Spinal cord (tissue), 9 donors: ENCODE measurements at regions not wholly inside any gene's neighbourhood (a gene's known extent, or its start where the extent isn't known, plus 50 kb on each side); places are given as distances from the start of the nearest gene placed in this dataset.

Source experiments
- DNase-seq, 6 donors: peaks; one replicate each; pipeline versions ENCODE4 v3.0.0 to v3.0.0-alpha.2; 2013 to 2015; ENCODE audit warnings: low spot score in 6 of 6, low read depth in 4 of 6
- H3K27ac ChIP-seq: one replicate; pipeline ENCODE4 v1.5.1; 2013; ENCODE audit warnings: low read depth, low read length, control low read depth
- H3K27me3 ChIP-seq: one replicate; pipeline ENCODE4 v1.6.1; 2013; ENCODE audit warnings: low read length; ENCODE audit not compliant: control insufficient read depth, insufficient read depth
- H3K36me3 ChIP-seq: one replicate; pipeline ENCODE4 v1.6.1; 2013; ENCODE audit warnings: low read length; ENCODE audit not compliant: control insufficient read depth, insufficient read depth
- H3K4me1 ChIP-seq: one replicate; pipeline ENCODE4 v1.6.1; 2013; ENCODE audit warnings: low read length; ENCODE audit not compliant: control insufficient read depth, insufficient read depth
- H3K4me3 ChIP-seq: one replicate; pipeline ENCODE4 v1.5.1; 2013; ENCODE audit warnings: low read depth, low read length, control low read depth
- H3K9me3 ChIP-seq: one replicate; pipeline ENCODE4 v1.6.1; 2013; ENCODE audit warnings: low read length; ENCODE audit not compliant: control insufficient read depth, insufficient read depth
- WGBS: methylation state at CpG from one replicate; pipeline ENCODE4 v1.1.5; 2013; ENCODE audit warnings: missing lambda C conversion rate; ENCODE audit not compliant: insufficient coverage; 5-methylcytosine and 5-hydroxymethylcytosine counted together
- donor health status: healthy.

- no peak for DNase-seq
- no CpG with 5 or more reads among the region's 2 CpGs for WGBS
- H3K4me1 ChIP-seq = no peaks in the 10 kb centered on the region
- H3K4me3 ChIP-seq = no peak overlapping the region
- no peak overlapping the region for H3K27ac ChIP-seq
- H3K36me3 ChIP-seq = no peaks in the 10 kb centered on the region
- H3K27me3 ChIP-seq = no peaks in the 10 kb centered on the region
- H3K9me3 ChIP-seq = no peaks in the 10 kb centered on the region
Measured at GRCh38 chr12:86730233-86730632, 474.0 kb upstream of the MGAT4C start.

DNA sequence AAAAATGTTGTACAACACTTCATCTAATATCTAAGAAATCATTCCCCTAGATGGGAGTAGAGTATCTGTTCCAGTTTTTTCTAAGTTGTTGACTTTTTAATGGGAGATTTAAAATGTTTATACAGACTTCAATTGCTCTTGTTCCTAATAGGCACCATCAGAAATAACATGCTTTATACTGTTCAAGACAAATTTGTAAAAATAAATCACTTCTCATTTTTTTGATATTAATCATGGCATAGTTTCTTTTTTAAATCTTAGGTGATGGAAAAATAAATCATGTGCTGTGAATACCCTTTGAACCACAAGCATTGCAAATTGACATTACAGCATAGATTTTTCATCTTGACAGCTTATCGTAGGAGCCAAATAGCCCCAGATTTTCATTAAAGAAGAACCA lies 473.5 kb upstream of the MGAT4C start:
- H3K36me3 ChIP-seq = no peaks in the 10 kb centered on the region
- H3K4me3 ChIP-seq = no peak overlapping the region
- no peaks in the 10 kb centered on the region for H3K4me1 ChIP-seq
- WGBS = no CpG with 5 or more reads among the region's 1 CpG
- no peak overlapping the region for H3K27ac ChIP-seq
- no peaks in the 10 kb centered on the region for H3K27me3 ChIP-seq
- DNase-seq = no peak
- no peaks in the 10 kb centered on the region for H3K9me3 ChIP-seq

GRCh38 chr12:86727160-86727559 lies 471.0 kb upstream of the MGAT4C start:
- H3K36me3 ChIP-seq = no peaks in the 10 kb centered on the region
- no peak for DNase-seq
- no CpG with 5 or more reads among the region's 1 CpG for WGBS

DNA sequence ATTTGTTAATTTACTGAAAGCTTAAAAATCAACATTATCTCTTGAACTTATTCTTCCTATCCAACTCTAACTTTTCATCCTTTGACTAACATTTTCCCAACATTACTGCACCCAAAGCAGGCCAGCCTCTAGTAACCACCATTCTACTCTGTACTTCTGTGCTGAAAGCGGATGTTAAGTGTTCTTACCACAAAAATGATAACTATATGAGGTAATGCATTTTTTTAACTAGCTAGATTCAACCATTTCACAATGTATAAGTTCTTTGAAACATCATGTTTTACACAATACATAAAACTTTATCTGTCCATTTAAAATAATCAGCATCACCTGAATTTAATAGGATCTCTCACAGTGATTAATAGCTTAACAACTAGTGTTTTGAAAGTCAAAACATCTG lies 468.5 kb upstream of the MGAT4C start:
- Histone ChIP-seq H3K4me3 (no peak overlapping the region), H3K9me3 (no peaks in the 10 kb centered on the region), H3K27ac (no peak overlapping the region), H3K4me1 (no peaks in the 10 kb centered on the region), H3K36me3 (no peaks in the 10 kb centered on the region), H3K27me3 (no peaks in the 10 kb centered on the region)
- DNase-seq = no peak
- WGBS = no CpG with 5 or more reads among the region's 1 CpG

More at GRCh38 chr12:86727160-86727559, 471.0 kb upstream of the MGAT4C start:
- Histone ChIP-seq H3K4me1 (no peaks in the 10 kb centered on the region), H3K9me3 (no peaks in the 10 kb centered on the region), H3K4me3 (no peak overlapping the region), H3K27me3 (no peaks in the 10 kb centered on the region), H3K27ac (no peak overlapping the region)

- no peaks in the 10 kb centered on the region for H3K4me1 ChIP-seq
- WGBS = 80% methylated on average over 1 of the region's 2 CpGs
- H3K27me3 ChIP-seq = no peaks in the 10 kb centered on the region
- no peak for DNase-seq
- H3K27ac ChIP-seq = no peak overlapping the region
- no peak overlapping the region for H3K4me3 ChIP-seq
- no peaks in the 10 kb centered on the region for H3K9me3 ChIP-seq
- no peaks in the 10 kb centered on the region for H3K36me3 ChIP-seq
Measured at GRCh38 chr12:86723326-86723725, 467.1 kb upstream of the MGAT4C start.

DNA sequence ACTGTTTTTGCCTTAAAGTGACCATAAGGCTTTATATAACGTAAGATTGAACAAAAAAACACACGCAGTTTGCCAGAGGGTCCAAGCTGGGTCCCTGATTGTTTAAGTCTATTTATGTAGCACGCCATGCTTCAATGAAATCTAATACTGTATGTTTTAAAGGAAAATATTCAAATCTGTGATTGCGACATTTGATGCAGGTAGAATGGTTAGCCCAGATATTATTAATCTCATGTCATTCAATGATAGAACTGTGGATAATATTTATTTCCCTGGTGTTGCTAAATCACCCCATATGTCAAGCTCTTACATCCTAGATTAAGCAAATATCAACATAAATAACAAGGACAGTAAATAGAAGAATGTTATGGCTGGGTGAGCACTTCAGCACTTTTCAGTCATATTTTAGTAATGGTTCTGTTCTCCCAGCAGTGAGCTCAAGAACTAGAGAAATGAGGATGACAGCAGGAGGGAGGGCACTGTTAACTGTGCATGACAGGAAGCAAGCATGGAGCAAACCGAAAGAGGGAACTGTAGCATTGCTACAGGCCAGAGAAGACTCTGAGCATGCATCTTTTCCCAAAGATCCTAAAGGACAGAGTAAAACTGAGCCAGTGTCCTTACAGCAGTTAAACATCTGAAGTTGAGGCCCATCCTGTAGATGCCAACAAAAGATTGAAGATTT lies 465.7 kb upstream of the MGAT4C start:
- 74% methylated on average over 3 of the region's 5 CpGs for WGBS
- DNase-seq = peak in 1 of 6 donors; percentile 76
- Histone ChIP-seq H3K36me3 (no peaks in the 10 kb centered on the region), H3K27ac (no peak overlapping the region), H3K4me3 (no peak overlapping the region), H3K27me3 (no peaks in the 10 kb centered on the region), H3K9me3 (no peaks in the 10 kb centered on the region), H3K4me1 (no peaks in the 10 kb centered on the region)

DNA sequence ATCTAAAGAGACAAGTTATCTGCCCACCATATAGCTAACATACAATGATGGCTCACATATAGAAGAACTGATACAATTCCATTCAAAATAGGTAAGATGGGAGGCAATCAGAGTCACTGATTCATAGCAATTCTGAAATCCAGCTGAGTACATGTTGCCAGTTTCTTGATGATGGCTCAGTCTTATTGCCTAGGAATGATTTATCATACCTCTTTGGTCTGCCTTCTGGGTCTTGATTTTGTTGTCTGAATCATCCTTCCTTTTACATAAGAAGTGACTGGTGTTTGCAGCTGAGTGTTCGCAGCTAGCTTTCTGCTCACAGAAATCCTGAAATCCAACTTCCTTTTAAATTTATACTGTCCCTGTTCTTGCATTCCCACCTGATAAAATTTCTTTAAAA lies 463.2 kb upstream of the MGAT4C start:
- Histone ChIP-seq H3K36me3 (no peaks in the 10 kb centered on the region), H3K9me3 (no peaks in the 10 kb centered on the region), H3K27ac (no peak overlapping the region), H3K27me3 (no peaks in the 10 kb centered on the region), H3K4me1 (no peaks in the 10 kb centered on the region), H3K4me3 (no peak overlapping the region)
- DNase-seq = no peak
- no CpG with 5 or more reads among the region's 1 CpG for WGBS

- H3K27me3 ChIP-seq = no peaks in the 10 kb centered on the region
- no peak overlapping the region for H3K27ac ChIP-seq
- H3K4me1 ChIP-seq = no peaks in the 10 kb centered on the region
- H3K36me3 ChIP-seq = no peaks in the 10 kb centered on the region
- no peak overlapping the region for H3K4me3 ChIP-seq
- H3K9me3 ChIP-seq = no peaks in the 10 kb centered on the region
- no peak for DNase-seq
Measured at GRCh38 chr12:86713121-86713520, 456.9 kb upstream of the MGAT4C start.

DNA sequence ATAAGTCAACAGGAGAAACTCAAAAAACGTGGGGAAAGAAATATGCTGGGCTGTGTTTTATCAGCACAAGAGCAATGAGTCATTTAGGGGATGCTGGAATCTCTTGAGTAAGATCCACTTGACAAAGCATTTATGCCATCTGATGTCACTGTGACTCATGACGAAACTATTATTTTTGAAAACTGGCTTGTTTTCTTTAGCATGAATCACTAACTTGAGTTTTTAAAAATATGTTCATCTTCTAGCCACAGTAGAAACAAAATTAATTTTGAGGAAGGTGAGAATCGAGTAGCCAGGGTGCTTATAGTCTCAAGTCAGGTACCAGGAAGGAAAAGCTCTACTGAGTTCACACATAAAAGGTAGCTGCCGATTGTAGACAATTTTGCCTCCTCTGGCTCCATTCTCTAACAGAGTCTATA lies 456.2 kb upstream of the MGAT4C start:
- no peaks in the 10 kb centered on the region for H3K4me1 ChIP-seq
- no peaks in the 10 kb centered on the region for H3K36me3 ChIP-seq
- peaks cover 2% of the 10 kb centered on the region for H3K9me3 ChIP-seq
- no peaks in the 10 kb centered on the region for H3K27me3 ChIP-seq
- no peak for DNase-seq
- no peak overlapping the region for H3K4me3 ChIP-seq
- WGBS = 43% methylated on average over 1 of the region's 4 CpGs
- no peak overlapping the region for H3K27ac ChIP-seq

GRCh38 chr12:86711731-86712130 lies 455.5 kb upstream of the MGAT4C start:
- no peaks in the 10 kb centered on the region for H3K27me3 ChIP-seq
- no CpG with 5 or more reads among the region's 1 CpG for WGBS
- H3K9me3 ChIP-seq = peaks cover 2% of the 10 kb centered on the region
- H3K36me3 ChIP-seq = no peaks in the 10 kb centered on the region
- DNase-seq = no peak
- H3K27ac ChIP-seq = no peak overlapping the region
- no peaks in the 10 kb centered on the region for H3K4me1 ChIP-seq
- no peak overlapping the region for H3K4me3 ChIP-seq
